ENCODE measurements at regions not wholly inside any gene's neighbourhood (a gene's known extent, or its start where the extent isn't known, plus 50 kb on each side); places are given as distances from the start of the nearest gene placed in this dataset.

- TF ChIP-seq EZH2phosphoT487 (IDR thresholded peaks at IDR 0.05; ENCODE audit: low read depth, severe bottlenecking, unreplicated experiment) (no peak), CTCF (IDR thresholded peaks at IDR 0.05; ENCODE audit: poor library complexity) (no peak), EZH2 (IDR thresholded peaks at IDR 0.05; ENCODE audit: borderline replicate concordance) (no peak)
These were observed 96.8 kb upstream of the NTF3 start for GRCh38 chr12:5335069-5335468.
